HCT116 (cell line): ENCODE measurements at regions not wholly inside any gene's neighbourhood (a gene's known extent, or its start where the extent isn't known, plus 50 kb on each side); places are given as distances from the start of the nearest gene placed in this dataset.

Experiments
- POLR2A ChIP-seq: IDR thresholded peaks from 2 replicates; pipeline ENCODE4 v1.7.0; 2011; ENCODE audit warnings: borderline replicate concordance; ENCODE audit not compliant: insufficient read depth, insufficient read length; ENCODE audit errors: extremely low read depth
- POLR2AphosphoS5 ChIP-seq: IDR thresholded peaks from 2 replicates; pipeline ENCODE4 v1.6.1; 2011; ENCODE audit warnings: mild to moderate bottlenecking, low read depth, low read length, moderate library complexity

DNA sequence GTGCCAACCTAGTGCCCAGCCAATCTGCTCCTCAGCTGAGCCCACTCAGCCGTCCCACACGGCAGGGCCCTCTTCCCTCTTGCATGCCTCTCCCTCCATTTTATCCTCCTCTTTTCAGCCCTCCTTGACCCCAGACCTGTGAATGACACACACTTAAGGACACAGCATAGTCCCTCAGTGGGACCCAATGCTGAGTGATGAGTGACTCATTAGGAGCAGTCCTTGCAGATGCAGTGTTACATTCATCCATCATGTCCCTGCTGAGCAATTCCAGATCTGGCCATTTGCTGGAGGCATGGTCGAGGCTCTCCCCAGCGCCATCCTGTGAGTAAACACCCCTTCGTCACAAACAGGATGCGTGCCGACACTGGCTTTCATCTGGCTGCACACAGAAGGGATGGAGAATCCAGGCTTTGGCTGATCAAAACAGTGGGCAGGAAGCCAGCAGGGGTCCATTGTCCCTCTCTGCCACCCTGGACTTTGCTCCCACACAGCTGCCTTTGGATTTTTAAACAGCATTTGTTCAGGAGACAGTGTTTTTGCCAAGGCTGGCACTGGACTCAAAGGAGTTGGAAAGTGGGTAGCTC, 122.6 kb downstream of the AXIN2 start:
- TF ChIP-seq POLR2AphosphoS5 (no peak), POLR2A (no peak)
